ENCODE measurements at regions not wholly inside any gene's neighbourhood (a gene's known extent, or its start where the extent isn't known, plus 50 kb on each side); places are given as distances from the start of the nearest gene placed in this dataset.

GRCh38 chr13:91157273-91158016 lies 190.0 kb upstream of the MIR17HG start:
- Mint-ChIP-seq H3K27me3 (peaks cover 40% of the 10 kb centered on the region), H3K36me3 (ENCODE audit: low read depth) (no peaks in the 10 kb centered on the region), H3K27ac (no peak overlapping the region), H3K4me3 (no peak overlapping the region), H3K4me1 (no peaks in the 10 kb centered on the region)
- H3K9me3 ChIP-seq (ENCODE audit: control insufficient read depth, low read length, poor library complexity, severe bottlenecking) = no peaks in the 10 kb centered on the region
- no peak for DNase-seq
- no peak for ATAC-seq

- Mint-ChIP-seq H3K27me3 (peaks cover 35% of the 10 kb centered on the region), H3K4me3 (no peak overlapping the region), H3K4me1 (no peaks in the 10 kb centered on the region), H3K27ac (no peak overlapping the region), H3K36me3 (ENCODE audit: low read depth) (no peaks in the 10 kb centered on the region)
- DNase-seq (no peak), ATAC-seq (no peak)
- no peaks in the 10 kb centered on the region for H3K9me3 ChIP-seq (ENCODE audit: control insufficient read depth, low read length, poor library complexity, severe bottlenecking)
Measured at GRCh38 chr13:91158017-91158395, 189.5 kb upstream of the MIR17HG start.

GRCh38 chr13:91162180-91162579 lies 185.3 kb upstream of the MIR17HG start:
- peaks cover 33% of the 10 kb centered on the region for H3K27me3 Mint-ChIP-seq
- H3K36me3 Mint-ChIP-seq (ENCODE audit: low read depth) = no peaks in the 10 kb centered on the region
- ATAC-seq (no peak), DNase-seq (no peak)
- H3K4me1 Mint-ChIP-seq = no peaks in the 10 kb centered on the region
- no peak overlapping the region for H3K4me3 Mint-ChIP-seq
- H3K9me3 ChIP-seq (ENCODE audit: control insufficient read depth, low read length, poor library complexity, severe bottlenecking) = no peaks in the 10 kb centered on the region
- H3K27ac Mint-ChIP-seq = no peak overlapping the region

GRCh38 chr13:91162589-91162988 lies 184.9 kb upstream of the MIR17HG start:
- no peaks in the 10 kb centered on the region for H3K4me1 Mint-ChIP-seq
- no peaks in the 10 kb centered on the region for H3K36me3 Mint-ChIP-seq (ENCODE audit: low read depth)
- peaks cover 33% of the 10 kb centered on the region for H3K27me3 Mint-ChIP-seq
- ATAC-seq (no peak), DNase-seq (no peak)
- no peak overlapping the region for H3K27ac Mint-ChIP-seq
- H3K4me3 Mint-ChIP-seq = no peak overlapping the region
- H3K9me3 ChIP-seq (ENCODE audit: control insufficient read depth, low read length, poor library complexity, severe bottlenecking) = no peaks in the 10 kb centered on the region

GRCh38 chr13:91165758-91166157 lies 181.7 kb upstream of the MIR17HG start:
- Mint-ChIP-seq H3K27me3 (peaks cover 31% of the 10 kb centered on the region), H3K4me3 (no peak overlapping the region), H3K27ac (no peak overlapping the region), H3K4me1 (no peaks in the 10 kb centered on the region), H3K36me3 (ENCODE audit: low read depth) (no peaks in the 10 kb centered on the region)
- no peaks in the 10 kb centered on the region for H3K9me3 ChIP-seq (ENCODE audit: control insufficient read depth, low read length, poor library complexity, severe bottlenecking)
- DNase-seq = no peak
- ATAC-seq = no peak

- DNase-seq = no peak
- Mint-ChIP-seq H3K27me3 (peaks cover 28% of the 10 kb centered on the region), H3K36me3 (ENCODE audit: low read depth) (no peaks in the 10 kb centered on the region), H3K27ac (no peak overlapping the region), H3K4me1 (no peaks in the 10 kb centered on the region), H3K4me3 (no peak overlapping the region)
- ATAC-seq = no peak
- H3K9me3 ChIP-seq (ENCODE audit: control insufficient read depth, low read length, poor library complexity, severe bottlenecking) = no peaks in the 10 kb centered on the region
Measured at GRCh38 chr13:91166714-91167511, 180.6 kb upstream of the MIR17HG start.

GRCh38 chr13:91167706-91168385 lies 179.6 kb upstream of the MIR17HG start:
- no peaks in the 10 kb centered on the region for H3K9me3 ChIP-seq (ENCODE audit: control insufficient read depth, low read length, poor library complexity, severe bottlenecking)
- no peak overlapping the region for H3K27ac Mint-ChIP-seq
- no peaks in the 10 kb centered on the region for H3K4me1 Mint-ChIP-seq
- no peak for DNase-seq
- ATAC-seq = no peak
- H3K4me3 Mint-ChIP-seq = no peak overlapping the region
- no peaks in the 10 kb centered on the region for H3K36me3 Mint-ChIP-seq (ENCODE audit: low read depth)
- peaks cover 28% of the 10 kb centered on the region for H3K27me3 Mint-ChIP-seq

- Mint-ChIP-seq H3K27me3 (peaks cover 28% of the 10 kb centered on the region), H3K27ac (no peak overlapping the region), H3K36me3 (ENCODE audit: low read depth) (no peaks in the 10 kb centered on the region), H3K4me3 (no peak overlapping the region), H3K4me1 (no peaks in the 10 kb centered on the region)
- DNase-seq = no peak
- ATAC-seq = no peak
- no peaks in the 10 kb centered on the region for H3K9me3 ChIP-seq (ENCODE audit: control insufficient read depth, low read length, poor library complexity, severe bottlenecking)
Measured at GRCh38 chr13:91168386-91168711, 179.1 kb upstream of the MIR17HG start.

GRCh38 chr13:91169321-91170050 lies 178.0 kb upstream of the MIR17HG start:
- H3K9me3 ChIP-seq (ENCODE audit: control insufficient read depth, low read length, poor library complexity, severe bottlenecking) = no peaks in the 10 kb centered on the region
- Mint-ChIP-seq H3K4me3 (no peak overlapping the region), H3K4me1 (no peaks in the 10 kb centered on the region), H3K27ac (no peak overlapping the region), H3K36me3 (ENCODE audit: low read depth) (no peaks in the 10 kb centered on the region), H3K27me3 (peaks cover 26% of the 10 kb centered on the region)
- DNase-seq = no peak
- no peak for ATAC-seq

GRCh38 chr13:91172160-91172559 lies 175.3 kb upstream of the MIR17HG start:
- Mint-ChIP-seq H3K4me1 (no peaks in the 10 kb centered on the region), H3K36me3 (ENCODE audit: low read depth) (no peaks in the 10 kb centered on the region), H3K4me3 (no peak overlapping the region), H3K27ac (no peak overlapping the region), H3K27me3 (peaks cover 32% of the 10 kb centered on the region)
- ATAC-seq = no peak
- no peaks in the 10 kb centered on the region for H3K9me3 ChIP-seq (ENCODE audit: control insufficient read depth, low read length, poor library complexity, severe bottlenecking)
- DNase-seq = no peak

GRCh38 chr13:91174886-91175501 lies 172.5 kb upstream of the MIR17HG start:
- H3K9me3 ChIP-seq (ENCODE audit: control insufficient read depth, low read length, poor library complexity, severe bottlenecking) = no peaks in the 10 kb centered on the region
- H3K4me1 Mint-ChIP-seq = no peaks in the 10 kb centered on the region
- peaks cover 30% of the 10 kb centered on the region for H3K27me3 Mint-ChIP-seq
- H3K36me3 Mint-ChIP-seq (ENCODE audit: low read depth) = no peaks in the 10 kb centered on the region
- no peak for ATAC-seq
- no peak for DNase-seq
- H3K4me3 Mint-ChIP-seq = no peak overlapping the region
- no peak overlapping the region for H3K27ac Mint-ChIP-seq

GRCh38 chr13:91178099-91178498 lies 169.4 kb upstream of the MIR17HG start:
- H3K27ac Mint-ChIP-seq = no peak overlapping the region
- peaks cover 29% of the 10 kb centered on the region for H3K27me3 Mint-ChIP-seq
- DNase-seq (no peak), ATAC-seq (no peak)
- no peaks in the 10 kb centered on the region for H3K4me1 Mint-ChIP-seq
- H3K9me3 ChIP-seq (ENCODE audit: control insufficient read depth, low read length, poor library complexity, severe bottlenecking) = no peaks in the 10 kb centered on the region
- no peaks in the 10 kb centered on the region for H3K36me3 Mint-ChIP-seq (ENCODE audit: low read depth)
- no peak overlapping the region for H3K4me3 Mint-ChIP-seq

- no peak overlapping the region for H3K4me3 Mint-ChIP-seq
- H3K27ac Mint-ChIP-seq = no peak overlapping the region
- no peak for DNase-seq
- no peak for ATAC-seq
- H3K9me3 ChIP-seq (ENCODE audit: control insufficient read depth, low read length, poor library complexity, severe bottlenecking) = no peaks in the 10 kb centered on the region
- H3K36me3 Mint-ChIP-seq (ENCODE audit: low read depth) = no peaks in the 10 kb centered on the region
- H3K27me3 Mint-ChIP-seq = peaks cover 19% of the 10 kb centered on the region
- no peaks in the 10 kb centered on the region for H3K4me1 Mint-ChIP-seq
Measured at GRCh38 chr13:91181892-91182291, 165.6 kb upstream of the MIR17HG start.

Measured in T-helper 17 cell (primary cell).